Smooth muscle cell (in vitro differentiated cells): ENCODE measurements at regions not wholly inside any gene's neighbourhood (a gene's known extent, or its start where the extent isn't known, plus 50 kb on each side); places are given as distances from the start of the nearest gene placed in this dataset.

Experiments used
- DNase-seq: peaks from one replicate; lab custom pipeline; 2025; ENCODE audit not compliant: unreplicated experiment; lab: John Stamatoyannopoulos, UW
- H2AFZ ChIP-seq: fragments of 200-600 bp; sonication (generic); 2 replicates; pipeline ENCODE4 v1.6.0; 2016; ENCODE audit warnings: antibody characterized with exemption, low read depth, mild to moderate bottlenecking
- H3F3A ChIP-seq: fragments of 200-600 bp; sonication (generic); 2 replicates; pipeline ENCODE4 v1.6.0; 2017; ENCODE audit warnings: antibody characterized with exemption, low read depth
- H3K27ac ChIP-seq: fragments of 200-600 bp; sonication (generic); 2 replicates; pipeline ENCODE4 v1.5.1; 2016; ENCODE audit warnings: low read depth, mild to moderate bottlenecking
- H3K27me3 ChIP-seq: fragments of 200-600 bp; sonication (generic); 2 replicates; pipeline ENCODE4 v1.6.1; 2016; ENCODE audit warnings: low read depth, mild to moderate bottlenecking
- H3K36me3 ChIP-seq: fragments of 200-600 bp; sonication (generic); 2 replicates; pipeline ENCODE4 v1.5.1; 2016; ENCODE audit warnings: low read depth
- H3K4me1 ChIP-seq: fragments of 200-600 bp; sonication (generic); 2 replicates; pipeline ENCODE4 v1.5.1; 2016; ENCODE audit warnings: low read depth
- H3K4me2 ChIP-seq: fragments of 200-600 bp; sonication (generic); 2 replicates; pipeline ENCODE4 v1.6.0; 2016; ENCODE audit warnings: mild to moderate bottlenecking
- H3K4me3 ChIP-seq: fragments of 200-600 bp; sonication (generic); 2 replicates; pipeline ENCODE4 v1.5.1; 2016; ENCODE audit warnings: mild to moderate bottlenecking
- H3K79me2 ChIP-seq: fragments of 200-600 bp; sonication (generic); 2 replicates; pipeline ENCODE4 v1.6.0; 2016; ENCODE audit warnings: low read depth, mild to moderate bottlenecking
- H3K9ac ChIP-seq: fragments of 200-600 bp; sonication (generic); 2 replicates; pipeline ENCODE4 v1.6.0; 2016; ENCODE audit warnings: low read depth
- H3K9me3 ChIP-seq: fragments of 200-600 bp; sonication (generic); replicated peaks from 2 replicates; pipeline ENCODE4 v1.5.1; 2016; ENCODE audit warnings: low read depth
- H4K20me1 ChIP-seq: fragments of 200-600 bp; sonication (generic); 2 replicates; pipeline ENCODE4 v1.6.0; 2016; ENCODE audit warnings: low read depth
- WGBS: methylation state at CpG from one replicate; pipeline ENCODE4 v1.1.7; 2016; ENCODE audit warnings: low lambda C conversion rate; 5-methylcytosine and 5-hydroxymethylcytosine counted together
- TF ChIP-seq, protein P1 (sequence below): fragments of 200-600 bp; sonication (generic); IDR thresholded peaks from 2 replicates; pipeline ENCODE4 v1.5.1; 2017; ENCODE audit warnings: borderline replicate concordance, mild to moderate bottlenecking, antibody characterized with exemption; ENCODE audit not compliant: insufficient read depth, poor library complexity, severe bottlenecking

DNA sequence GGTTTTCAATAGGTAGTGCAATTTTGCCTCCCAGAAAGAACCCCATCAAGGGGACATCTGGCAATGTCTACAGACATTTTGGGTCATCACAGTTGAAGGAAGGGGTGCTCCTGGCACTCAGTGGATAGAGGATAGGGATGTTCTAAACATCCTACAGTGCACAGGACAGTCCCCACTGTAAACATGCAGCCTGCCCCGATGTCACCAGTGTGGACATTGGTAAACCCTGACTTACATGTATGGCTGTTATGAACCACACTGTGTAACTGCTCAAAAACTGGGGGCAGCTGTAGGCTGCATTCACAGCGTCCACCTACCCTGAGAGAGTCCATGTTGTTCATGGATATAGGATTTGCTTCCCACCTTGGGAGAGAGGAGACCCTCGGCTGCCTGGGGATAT, 79.3 kb upstream of the FOXQ1 start:
- DNase-seq, result no peak
- Histone ChIP-seq H3K36me3 (no peaks in the 10 kb centered on the region), H3K27me3 (no peaks in the 10 kb centered on the region), H3K9me3 (no peaks in the 10 kb centered on the region), H3K4me1 (no peaks in the 10 kb centered on the region), H3K4me2 (no peak overlapping the region), H3F3A (no peaks in the 10 kb centered on the region), H2AFZ (no peak overlapping the region), H3K4me3 (no peak overlapping the region), H4K20me1 (no peaks in the 10 kb centered on the region), H3K27ac (no peak overlapping the region), H3K79me2 (no peaks in the 10 kb centered on the region), H3K9ac (no peak overlapping the region)
- 86% methylated on average over 3 of the region's 3 CpGs for WGBS
- TF ChIP-seq, protein P1, sequence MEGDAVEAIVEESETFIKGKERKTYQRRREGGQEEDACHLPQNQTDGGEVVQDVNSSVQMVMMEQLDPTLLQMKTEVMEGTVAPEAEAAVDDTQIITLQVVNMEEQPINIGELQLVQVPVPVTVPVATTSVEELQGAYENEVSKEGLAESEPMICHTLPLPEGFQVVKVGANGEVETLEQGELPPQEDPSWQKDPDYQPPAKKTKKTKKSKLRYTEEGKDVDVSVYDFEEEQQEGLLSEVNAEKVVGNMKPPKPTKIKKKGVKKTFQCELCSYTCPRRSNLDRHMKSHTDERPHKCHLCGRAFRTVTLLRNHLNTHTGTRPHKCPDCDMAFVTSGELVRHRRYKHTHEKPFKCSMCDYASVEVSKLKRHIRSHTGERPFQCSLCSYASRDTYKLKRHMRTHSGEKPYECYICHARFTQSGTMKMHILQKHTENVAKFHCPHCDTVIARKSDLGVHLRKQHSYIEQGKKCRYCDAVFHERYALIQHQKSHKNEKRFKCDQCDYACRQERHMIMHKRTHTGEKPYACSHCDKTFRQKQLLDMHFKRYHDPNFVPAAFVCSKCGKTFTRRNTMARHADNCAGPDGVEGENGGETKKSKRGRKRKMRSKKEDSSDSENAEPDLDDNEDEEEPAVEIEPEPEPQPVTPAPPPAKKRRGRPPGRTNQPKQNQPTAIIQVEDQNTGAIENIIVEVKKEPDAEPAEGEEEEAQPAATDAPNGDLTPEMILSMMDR, result no peak

DNA sequence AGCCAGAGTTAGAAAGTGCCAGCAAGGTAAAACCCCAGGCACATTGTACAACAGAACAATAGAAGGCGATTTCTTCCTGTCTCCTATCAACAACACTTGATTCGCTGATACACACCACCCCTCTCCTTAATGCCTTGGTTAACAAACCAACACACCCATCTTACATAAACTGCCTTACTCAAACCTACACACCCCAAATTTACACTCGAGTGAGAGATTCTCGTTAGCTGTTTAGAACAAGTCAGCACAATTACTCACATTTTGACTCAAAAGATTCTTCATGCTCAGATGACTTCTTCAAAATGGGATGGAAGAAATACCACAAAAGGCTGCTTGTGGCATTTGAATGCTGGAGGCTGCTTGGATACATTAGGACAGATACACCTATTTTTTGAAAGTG, 80.0 kb upstream of the FOXQ1 start:
- Histone ChIP-seq H3K9me3 (no peaks in the 10 kb centered on the region), H3F3A (no peaks in the 10 kb centered on the region), H3K27ac (no peak overlapping the region), H3K4me1 (no peaks in the 10 kb centered on the region), H2AFZ (no peak overlapping the region), H3K4me3 (no peak overlapping the region), H3K27me3 (no peaks in the 10 kb centered on the region), H3K79me2 (no peaks in the 10 kb centered on the region), H4K20me1 (no peaks in the 10 kb centered on the region), H3K36me3 (no peaks in the 10 kb centered on the region), H3K9ac (no peak overlapping the region), H3K4me2 (no peak overlapping the region)
- TF ChIP-seq, protein P1, result no peak
- DNase-seq, result no peak
- WGBS, result 84% methylated on average over 4 of the region's 4 CpGs

DNA sequence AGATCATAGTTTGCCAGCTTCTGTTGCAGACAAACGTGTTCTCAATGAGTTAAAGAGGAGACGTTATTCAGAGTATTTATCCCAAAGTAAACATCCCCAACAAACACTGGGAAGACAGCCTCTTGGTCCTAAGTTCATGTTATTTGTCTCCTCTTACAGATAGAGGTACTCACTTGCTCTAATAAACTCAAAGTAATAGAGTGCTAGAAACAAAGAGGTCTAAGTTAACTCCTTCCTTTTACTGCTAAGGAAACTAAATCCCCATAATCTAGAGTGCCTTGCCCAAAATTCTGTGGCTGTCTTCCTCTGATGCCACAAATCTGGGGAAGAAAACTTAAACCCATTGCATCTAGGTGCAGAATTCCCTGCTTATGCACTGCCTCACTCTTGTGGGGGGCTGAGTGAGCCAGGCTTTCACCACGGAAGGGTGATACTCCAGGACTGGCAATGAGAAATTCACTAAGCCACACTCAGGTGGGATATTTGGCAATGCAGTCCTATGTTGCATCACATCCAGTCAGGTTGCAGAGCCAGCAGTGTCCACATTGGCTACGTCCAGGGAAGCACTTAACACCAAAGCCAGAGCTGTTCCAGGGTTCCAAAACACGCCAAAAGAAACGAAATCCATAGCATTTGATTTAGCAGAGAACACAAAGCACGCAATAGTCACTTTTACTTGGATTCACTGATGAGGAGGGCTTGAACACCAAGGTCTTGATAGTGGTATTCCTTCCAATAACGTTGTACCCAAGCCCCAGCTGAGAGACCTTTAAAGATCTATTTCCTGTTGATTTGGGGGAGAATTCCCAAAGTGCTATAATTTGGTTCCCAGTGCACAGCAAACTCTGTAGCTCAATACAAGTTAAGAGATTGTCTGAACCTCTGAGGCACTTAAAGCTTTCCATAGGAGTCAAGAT, 81.0 kb upstream of the FOXQ1 start:
- WGBS, result 74% methylated on average over 8 of the region's 8 CpGs
- Histone ChIP-seq H3K4me1 (no peaks in the 10 kb centered on the region), H3K4me2 (no peak overlapping the region), H3K4me3 (no peak overlapping the region), H3K9me3 (no peaks in the 10 kb centered on the region), H4K20me1 (no peaks in the 10 kb centered on the region), H3K79me2 (no peaks in the 10 kb centered on the region), H3K36me3 (no peaks in the 10 kb centered on the region), H2AFZ (no peak overlapping the region), H3K27ac (no peak overlapping the region), H3K27me3 (no peaks in the 10 kb centered on the region), H3F3A (no peaks in the 10 kb centered on the region), H3K9ac (no peak overlapping the region)
- DNase-seq, result no peak
- TF ChIP-seq, protein P1, result no peak

DNA sequence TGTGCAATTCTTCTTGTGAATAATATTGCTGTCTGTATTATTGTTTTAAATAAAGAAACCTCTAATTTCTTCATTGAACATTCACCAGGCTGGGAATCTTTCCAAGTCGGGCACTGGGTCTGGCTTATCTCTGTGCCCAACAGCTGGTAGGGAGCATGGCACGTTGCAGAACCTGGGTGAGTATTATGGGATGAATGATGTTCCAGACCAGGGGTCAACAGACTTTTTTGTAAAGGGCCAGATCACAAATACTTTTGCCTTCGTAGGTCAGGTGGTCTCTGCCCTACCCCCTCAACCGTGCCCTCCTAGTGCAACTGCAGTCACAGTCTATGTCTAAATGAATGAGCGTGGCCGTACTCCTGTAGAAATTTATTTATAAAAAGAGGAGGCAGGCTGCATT, 81.6 kb upstream of the FOXQ1 start:
- no peaks in the 10 kb centered on the region for H3K36me3 ChIP-seq
- no peak overlapping the region for H2AFZ ChIP-seq
- H3K4me1 ChIP-seq, result no peaks in the 10 kb centered on the region
- H3K4me2 ChIP-seq, result no peak overlapping the region
- no peaks in the 10 kb centered on the region for H3F3A ChIP-seq
- DNase-seq, result no peak
- 92% methylated on average over 6 of the region's 6 CpGs for WGBS
- H3K9me3 ChIP-seq, result no peaks in the 10 kb centered on the region
- H4K20me1 ChIP-seq, result no peaks in the 10 kb centered on the region
- no peak overlapping the region for H3K9ac ChIP-seq
- no peak overlapping the region for H3K4me3 ChIP-seq
- H3K27ac ChIP-seq, result no peak overlapping the region
- TF ChIP-seq, protein P1, result no peak
- no peaks in the 10 kb centered on the region for H3K79me2 ChIP-seq
- no peaks in the 10 kb centered on the region for H3K27me3 ChIP-seq
